Spinal cord (tissue), 9 donors: ENCODE measurements at regions not wholly inside any gene's neighbourhood (a gene's known extent, or its start where the extent isn't known, plus 50 kb on each side); places are given as distances from the start of the nearest gene placed in this dataset.
A peak's percentile ranks its signal among the peaks of the same experiment; 100 is the strongest.

Experiments
- DNase-seq, 6 donors: peaks; one replicate each; pipeline versions ENCODE4 v3.0.0 to v3.0.0-alpha.2; 2013 to 2015; ENCODE audit warnings: low spot score in 6 of 6, low read depth in 4 of 6
- H3K27ac ChIP-seq: one replicate; pipeline ENCODE4 v1.5.1; 2013; ENCODE audit warnings: low read depth, low read length, control low read depth
- H3K27me3 ChIP-seq: one replicate; pipeline ENCODE4 v1.6.1; 2013; ENCODE audit warnings: low read length; ENCODE audit not compliant: control insufficient read depth, insufficient read depth
- H3K36me3 ChIP-seq: one replicate; pipeline ENCODE4 v1.6.1; 2013; ENCODE audit warnings: low read length; ENCODE audit not compliant: control insufficient read depth, insufficient read depth
- H3K4me1 ChIP-seq: one replicate; pipeline ENCODE4 v1.6.1; 2013; ENCODE audit warnings: low read length; ENCODE audit not compliant: control insufficient read depth, insufficient read depth
- H3K4me3 ChIP-seq: one replicate; pipeline ENCODE4 v1.5.1; 2013; ENCODE audit warnings: low read depth, low read length, control low read depth
- H3K9me3 ChIP-seq: one replicate; pipeline ENCODE4 v1.6.1; 2013; ENCODE audit warnings: low read length; ENCODE audit not compliant: control insufficient read depth, insufficient read depth
- WGBS: methylation state at CpG from one replicate; pipeline ENCODE4 v1.1.5; 2013; ENCODE audit warnings: missing lambda C conversion rate; ENCODE audit not compliant: insufficient coverage; 5-methylcytosine and 5-hydroxymethylcytosine counted together
- donor health status: healthy.

DNA sequence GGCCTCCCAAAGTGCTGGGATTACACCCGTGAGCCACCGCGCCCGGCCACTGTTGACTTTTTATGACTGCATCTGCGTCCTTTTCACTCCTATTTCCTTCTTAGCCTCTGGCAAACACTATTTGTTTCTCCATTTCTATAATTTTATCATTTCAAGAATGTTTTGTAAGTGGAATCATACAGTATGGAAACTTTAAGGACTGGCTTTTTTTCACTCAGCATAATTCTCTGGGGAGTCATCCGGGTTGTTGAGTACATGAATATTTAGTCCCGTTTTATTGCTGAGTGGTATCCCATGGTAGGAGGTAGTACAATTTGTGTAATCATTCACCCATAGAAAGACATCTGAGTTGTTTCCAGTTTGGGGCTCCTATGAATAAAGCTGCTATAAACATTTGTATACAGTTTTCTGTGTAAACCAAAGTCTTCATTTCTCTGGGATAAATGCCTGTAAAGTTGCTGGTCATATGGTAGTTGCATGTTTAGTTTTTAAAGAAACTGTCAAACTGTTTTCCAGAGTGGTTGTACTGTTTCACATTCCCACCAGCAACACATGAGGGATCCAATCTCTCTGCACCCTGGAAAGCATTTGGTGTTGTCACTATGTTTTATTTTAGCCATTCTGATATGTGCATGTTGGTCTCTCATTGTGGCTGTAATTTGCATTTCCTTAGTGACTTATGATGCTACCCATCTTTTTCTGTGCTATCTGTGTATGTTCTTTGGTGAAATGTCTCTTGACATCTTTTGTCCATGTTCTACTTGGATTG lies 139.6 kb upstream of the EEPD1 start:
- no peak overlapping the region for H3K4me3 ChIP-seq
- peak in 1 of 6 donors; percentile 75 for DNase-seq
- no peaks in the 10 kb centered on the region for H3K36me3 ChIP-seq
- WGBS = 98% methylated on average over 4 of the region's 7 CpGs
- no peaks in the 10 kb centered on the region for H3K9me3 ChIP-seq
- no peak overlapping the region for H3K27ac ChIP-seq
- peaks cover 17% of the 10 kb centered on the region for H3K4me1 ChIP-seq
- no peaks in the 10 kb centered on the region for H3K27me3 ChIP-seq

DNA sequence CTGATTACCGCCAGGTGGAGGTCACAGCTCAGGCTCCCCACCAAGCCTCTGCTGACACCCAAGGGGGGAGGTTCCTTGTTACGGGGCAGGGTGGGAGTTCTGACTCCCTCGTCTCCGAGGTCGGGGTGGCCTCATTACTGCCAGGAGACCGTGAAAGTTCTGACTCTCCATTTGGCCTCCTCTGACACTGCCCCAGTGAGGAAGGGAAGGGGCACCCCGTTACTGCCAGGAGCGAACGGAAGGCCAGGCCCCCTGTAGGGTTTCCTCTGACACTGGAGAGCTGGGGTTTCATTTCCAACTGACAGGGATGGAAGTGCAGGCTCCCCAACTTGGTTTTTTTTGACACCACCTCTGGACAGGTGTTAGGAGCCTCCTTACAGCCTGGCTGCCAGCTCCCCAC lies 138.1 kb upstream of the EEPD1 start:
- no peak for DNase-seq
- Histone ChIP-seq H3K4me1 (peaks cover 23% of the 10 kb centered on the region), H3K4me3 (no peak overlapping the region), H3K9me3 (no peaks in the 10 kb centered on the region), H3K27ac (no peak overlapping the region), H3K36me3 (no peaks in the 10 kb centered on the region), H3K27me3 (no peaks in the 10 kb centered on the region)
- WGBS = 80% methylated on average over 2 of the region's 9 CpGs

DNA sequence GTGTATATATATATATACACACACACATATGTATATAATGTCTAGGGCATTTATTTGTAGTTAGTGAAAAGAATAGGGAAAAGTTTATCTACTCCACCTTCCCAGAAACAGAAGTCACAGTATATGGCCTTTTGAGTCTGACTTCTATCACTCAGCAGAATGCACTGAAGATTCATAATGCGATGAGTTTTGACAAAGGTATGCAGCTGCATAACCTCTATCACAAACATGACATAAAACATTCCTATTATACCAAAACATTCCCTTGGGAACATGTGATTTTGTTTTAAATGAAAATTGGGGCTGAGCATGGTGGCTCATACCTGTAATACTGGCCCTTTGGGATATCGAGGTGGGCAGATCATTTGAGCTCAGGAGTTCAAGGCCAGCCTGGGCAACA lies 137.3 kb upstream of the EEPD1 start:
- WGBS = no CpG with 5 or more reads among the region's 2 CpGs
- H3K4me3 ChIP-seq = no peak overlapping the region
- H3K36me3 ChIP-seq = no peaks in the 10 kb centered on the region
- H3K27ac ChIP-seq = no peak overlapping the region
- DNase-seq = no peak
- no peaks in the 10 kb centered on the region for H3K27me3 ChIP-seq
- H3K9me3 ChIP-seq = no peaks in the 10 kb centered on the region
- H3K4me1 ChIP-seq = peaks cover 22% of the 10 kb centered on the region

DNA sequence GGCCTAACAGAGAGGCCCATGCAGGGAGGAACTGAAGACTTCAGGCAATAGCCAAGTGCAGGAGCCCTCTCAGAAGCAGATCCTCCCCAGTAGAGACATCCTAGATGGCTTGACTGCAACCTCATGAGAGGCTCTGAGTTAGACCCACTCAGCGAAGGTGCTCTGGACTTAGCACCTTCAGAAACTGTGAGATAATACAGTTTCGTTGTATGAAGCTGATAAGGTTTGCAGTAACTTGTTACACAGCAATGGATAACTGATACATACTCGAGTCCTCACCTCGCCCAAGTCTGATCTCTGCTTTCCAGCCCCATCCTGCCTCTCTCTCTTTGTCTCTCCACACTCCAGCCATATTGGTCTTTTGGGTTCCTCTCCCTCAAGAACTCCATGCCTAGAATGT lies 136.4 kb upstream of the EEPD1 start:
- 100% methylated on average over 2 of the region's 4 CpGs for WGBS
- H3K27me3 ChIP-seq = no peaks in the 10 kb centered on the region
- H3K36me3 ChIP-seq = no peaks in the 10 kb centered on the region
- peaks cover 19% of the 10 kb centered on the region for H3K4me1 ChIP-seq
- no peaks in the 10 kb centered on the region for H3K9me3 ChIP-seq
- no peak for DNase-seq
- H3K27ac ChIP-seq = no peak overlapping the region
- no peak overlapping the region for H3K4me3 ChIP-seq

DNA sequence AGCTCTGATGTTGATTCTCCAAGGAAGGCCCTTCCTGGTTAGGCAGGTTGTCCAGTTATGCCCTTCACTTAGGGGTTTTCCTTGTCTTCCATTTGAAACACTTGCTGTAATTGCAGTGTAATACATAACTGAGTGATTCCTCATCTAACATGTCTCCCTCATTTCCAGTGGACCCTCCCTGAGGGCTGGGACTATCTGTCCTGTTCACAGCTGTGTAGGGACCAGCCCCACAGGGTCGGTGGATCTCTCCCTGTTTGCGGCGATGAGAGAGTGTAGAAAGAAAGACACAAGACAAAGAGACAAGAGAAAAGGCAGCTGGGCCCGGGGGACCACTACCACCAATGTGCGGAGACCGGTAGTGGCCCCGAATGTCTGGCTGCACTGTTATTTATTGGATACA lies 135.9 kb upstream of the EEPD1 start:
- no peaks in the 10 kb centered on the region for H3K36me3 ChIP-seq
- H3K4me3 ChIP-seq = no peak overlapping the region
- DNase-seq = no peak
- H3K27me3 ChIP-seq = no peaks in the 10 kb centered on the region
- H3K27ac ChIP-seq = no peak overlapping the region
- peaks cover 19% of the 10 kb centered on the region for H3K4me1 ChIP-seq
- H3K9me3 ChIP-seq = no peaks in the 10 kb centered on the region
- 92% methylated on average over 6 of the region's 7 CpGs for WGBS

DNA sequence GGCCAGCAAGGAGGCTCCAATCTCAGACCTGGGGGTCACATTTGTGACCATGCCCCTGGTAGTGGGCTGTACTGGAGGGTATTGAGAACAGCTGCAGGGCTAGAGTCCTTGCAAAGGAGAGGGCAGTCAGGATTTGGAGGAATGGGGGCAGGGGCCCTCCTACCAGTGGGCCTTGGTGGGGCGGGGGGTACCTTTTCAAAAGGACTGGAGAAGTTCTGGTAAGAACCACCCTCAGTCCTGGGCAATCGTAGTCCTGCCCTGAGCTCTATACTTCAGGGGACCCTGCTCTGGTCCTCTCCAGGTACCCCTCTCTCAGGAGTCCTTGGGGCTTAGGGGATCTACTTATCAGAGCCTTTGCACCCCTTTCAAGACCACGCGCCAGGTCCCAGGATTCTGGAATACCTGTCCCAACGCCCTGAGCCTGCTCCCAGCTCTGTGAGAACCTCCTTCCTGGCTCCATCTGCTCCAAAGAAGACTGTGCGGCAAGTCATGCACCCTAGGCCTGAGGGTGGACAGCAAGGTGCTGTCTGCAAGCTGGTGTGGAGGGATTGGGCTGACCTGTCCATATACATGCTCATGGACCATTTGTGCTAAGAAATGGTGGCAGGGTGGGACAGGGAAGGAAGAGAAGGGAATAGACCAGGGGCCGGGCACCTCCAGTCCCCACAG lies 134.1 kb upstream of the EEPD1 start:
- Histone ChIP-seq H3K4me1 (peaks cover 25% of the 10 kb centered on the region), H3K9me3 (no peaks in the 10 kb centered on the region), H3K27me3 (no peaks in the 10 kb centered on the region), H3K27ac (no peak overlapping the region), H3K36me3 (no peaks in the 10 kb centered on the region), H3K4me3 (no peak overlapping the region)
- WGBS = 98% methylated on average over 5 of the region's 7 CpGs
- no peak for DNase-seq

DNA sequence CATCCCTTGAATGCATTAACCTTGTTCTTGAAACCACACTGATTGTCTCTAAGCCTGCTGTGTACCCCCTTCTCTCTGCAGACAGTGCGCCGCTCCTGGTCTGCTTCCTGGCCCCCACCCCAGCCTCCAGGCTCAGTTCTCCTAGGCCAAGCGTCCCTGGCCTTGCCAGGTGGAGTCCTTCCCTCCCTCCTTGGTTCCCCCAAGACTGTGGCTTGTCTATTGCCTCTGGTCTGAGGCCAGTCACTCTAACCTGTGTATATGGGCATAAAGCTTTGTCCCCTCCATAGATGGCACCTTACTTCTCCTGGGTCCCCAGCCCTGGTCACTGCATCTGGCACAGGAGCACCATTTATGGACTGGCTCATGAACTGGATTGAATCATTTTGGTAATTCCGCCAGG lies 133.5 kb upstream of the EEPD1 start:
- Histone ChIP-seq H3K36me3 (no peaks in the 10 kb centered on the region), H3K27ac (no peak overlapping the region), H3K27me3 (no peaks in the 10 kb centered on the region), H3K4me3 (no peak overlapping the region), H3K4me1 (peaks cover 26% of the 10 kb centered on the region), H3K9me3 (no peaks in the 10 kb centered on the region)
- no peak for DNase-seq
- WGBS = 100% methylated on average over 3 of the region's 4 CpGs

DNA sequence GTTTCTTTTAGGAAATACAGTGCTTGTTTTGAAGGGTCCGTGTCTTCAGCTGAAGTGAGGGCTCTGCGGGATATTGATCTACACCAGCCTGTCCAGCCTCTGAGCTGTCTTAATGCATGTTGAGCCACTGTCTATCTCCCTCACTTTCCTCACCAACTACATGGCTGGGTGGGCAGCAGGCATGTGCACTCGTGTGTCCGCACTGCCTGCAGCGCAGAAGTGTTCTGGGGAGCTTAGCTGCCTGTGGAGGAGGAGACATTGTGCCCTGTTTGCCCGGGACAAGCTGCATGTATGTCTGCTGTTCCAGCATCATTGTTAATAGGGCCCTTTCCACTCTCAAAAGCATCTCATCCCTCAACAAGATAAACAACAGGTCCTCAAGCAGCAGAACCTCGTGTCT lies 133.1 kb upstream of the EEPD1 start:
- H3K27me3 ChIP-seq = no peaks in the 10 kb centered on the region
- DNase-seq = no peak
- no peak overlapping the region for H3K27ac ChIP-seq
- no peaks in the 10 kb centered on the region for H3K36me3 ChIP-seq
- no peak overlapping the region for H3K4me3 ChIP-seq
- H3K4me1 ChIP-seq = peaks cover 26% of the 10 kb centered on the region
- H3K9me3 ChIP-seq = no peaks in the 10 kb centered on the region
- WGBS = 88% methylated on average over 6 of the region's 7 CpGs

DNA sequence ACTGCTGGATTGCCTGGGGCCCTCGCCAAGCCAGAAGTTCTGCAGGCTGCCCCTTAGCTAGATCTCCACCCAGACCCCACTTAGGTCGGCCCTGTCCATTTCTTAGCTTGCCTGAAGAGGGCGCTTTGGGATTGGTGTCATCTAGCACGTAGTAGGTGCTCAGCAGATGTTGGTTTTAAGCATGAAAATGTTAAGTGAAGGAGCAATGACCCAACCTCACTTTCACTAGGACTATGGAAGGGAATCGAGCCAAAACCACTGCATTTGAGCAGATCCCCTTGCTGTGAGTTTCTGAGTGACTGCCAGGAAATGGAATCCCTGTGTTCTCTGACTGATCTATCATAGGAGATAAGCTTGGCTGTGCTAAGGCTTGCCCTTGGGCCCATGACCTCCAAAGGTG lies 131.7 kb upstream of the EEPD1 start:
- WGBS = 18% methylated on average over 2 of the region's 5 CpGs
- Histone ChIP-seq H3K4me3 (no peak overlapping the region), H3K4me1 (peaks cover 29% of the 10 kb centered on the region), H3K27me3 (no peaks in the 10 kb centered on the region), H3K36me3 (no peaks in the 10 kb centered on the region), H3K9me3 (no peaks in the 10 kb centered on the region), H3K27ac (peak overlapping the region; percentile 83)
- DNase-seq = peak in 1 of 6 donors; percentile 35
